Hepatic stellate cell (primary cell): ENCODE measurements at regions not wholly inside any gene's neighbourhood (a gene's known extent, or its start where the extent isn't known, plus 50 kb on each side); places are given as distances from the start of the nearest gene placed in this dataset.
A peak's percentile ranks its signal among the peaks of the same experiment; 100 is the strongest.

ENCODE experiments used
- DNase-seq: peaks from one replicate; pipeline ENCODE4 v3.0.0; 2011; ENCODE audit warnings: low spot score

- DNase-seq = no peak
Observed at GRCh38 chr6:169339731-169340309, 86.2 kb upstream of the THBS2 start.

GRCh38 chr6:169339025-169339424 is 85.4 kb upstream of the THBS2 start:
- no peak for DNase-seq

GRCh38 chr6:169337886-169338445 is 84.3 kb upstream of the THBS2 start:
- DNase-seq = no peak

- no peak for DNase-seq
Observed at GRCh38 chr6:169335301-169335700, 81.7 kb upstream of the THBS2 start.

- DNase-seq = no peak
Observed at GRCh38 chr6:169332250-169332649, 78.6 kb upstream of the THBS2 start.

- peak; percentile 55 for DNase-seq
Observed at GRCh38 chr6:169328112-169328801, 74.6 kb upstream of the THBS2 start.

- DNase-seq = peak; percentile 42
Observed at GRCh38 chr6:169326067-169326799, 72.6 kb upstream of the THBS2 start.

GRCh38 chr6:169324656-169325459 is 71.2 kb upstream of the THBS2 start:
- DNase-seq = no peak

GRCh38 chr6:169324086-169324485 is 70.4 kb upstream of the THBS2 start:
- no peak for DNase-seq

GRCh38 chr6:169323221-169323620 is 69.6 kb upstream of the THBS2 start:
- DNase-seq = no peak

GRCh38 chr6:169321546-169321945 is 67.9 kb upstream of the THBS2 start:
- no peak for DNase-seq

GRCh38 chr6:169320013-169320412 is 66.4 kb upstream of the THBS2 start:
- peak; percentile 60 for DNase-seq

- DNase-seq = no peak
Observed at GRCh38 chr6:169317441-169318202, 64.0 kb upstream of the THBS2 start.

GRCh38 chr6:169316651-169317050 is 63.0 kb upstream of the THBS2 start:
- no peak for DNase-seq

- DNase-seq = no peak
Observed at GRCh38 chr6:169315830-169316614, 62.4 kb upstream of the THBS2 start.

GRCh38 chr6:169313347-169314010 is 59.8 kb upstream of the THBS2 start:
- DNase-seq = no peak

GRCh38 chr6:169312658-169313346 is 59.2 kb upstream of the THBS2 start:
- no peak for DNase-seq

- no peak for DNase-seq
Observed at GRCh38 chr6:169310983-169311382, 57.3 kb upstream of the THBS2 start.
